Upper lobe of left lung (tissue), 4 donors: ENCODE measurements at regions not wholly inside any gene's neighbourhood (a gene's known extent, or its start where the extent isn't known, plus 50 kb on each side); places are given as distances from the start of the nearest gene placed in this dataset.

Experiments used
- EP300 ChIP-seq, 4 donors: sonication (generic); formaldehyde crosslinking; IDR thresholded peaks; one replicate each; pipeline ENCODE4 v1.5.1; 2017; ENCODE audit warnings: antibody characterized with exemption in 4 of 4, control low read depth in 2 of 4
- POLR2A ChIP-seq, 4 donors: fragments of 450-650 bp; IDR thresholded peaks; one replicate each; pipeline ENCODE4 v1.5.1; 2016 to 2017; ENCODE audit warnings: antibody characterized with exemption in 4 of 4, mild to moderate bottlenecking in 2 of 4
- POLR2AphosphoS5 ChIP-seq, 2 donors: sonication (generic); formaldehyde crosslinking; IDR thresholded peaks; one replicate each; pipeline ENCODE4 v1.5.1; 2017; ENCODE audit warnings: antibody characterized with exemption in 2 of 2
- TF ChIP-seq, protein P1 (sequence below), 6 experiments: fragments of 450-650 bp in 4 of 6; fragments of 200-600 bp in 2 of 6; sonication (generic) in 2 of 6; IDR thresholded peaks; one replicate each; pipeline ENCODE4 v1.5.1; 2016 to 2019; ENCODE audit warnings: antibody characterized with exemption in 6 of 6

DNA sequence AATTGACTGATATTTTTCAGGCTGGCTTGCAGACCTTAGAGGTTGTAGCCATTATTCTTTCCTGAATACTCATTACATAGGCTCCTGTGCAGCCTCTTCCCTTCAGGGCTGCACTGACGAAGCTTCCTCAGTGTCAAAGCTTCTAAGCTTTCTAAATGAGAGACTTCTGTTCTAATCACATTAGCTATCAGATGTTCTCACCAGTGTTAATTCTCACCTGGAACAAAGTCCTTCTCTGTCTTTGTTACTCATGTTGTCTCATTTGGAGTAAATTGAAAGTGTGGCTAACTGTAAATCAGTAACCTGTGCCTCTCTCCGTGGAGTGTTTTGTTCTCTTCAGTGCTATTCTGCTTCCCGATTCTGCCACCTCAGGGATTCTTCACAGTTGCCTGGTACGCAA lies 76.9 kb downstream of the MC4R start:
- TF ChIP-seq POLR2A (IDR thresholded peaks at IDR 0.05): no peak
- TF ChIP-seq, protein P1, sequence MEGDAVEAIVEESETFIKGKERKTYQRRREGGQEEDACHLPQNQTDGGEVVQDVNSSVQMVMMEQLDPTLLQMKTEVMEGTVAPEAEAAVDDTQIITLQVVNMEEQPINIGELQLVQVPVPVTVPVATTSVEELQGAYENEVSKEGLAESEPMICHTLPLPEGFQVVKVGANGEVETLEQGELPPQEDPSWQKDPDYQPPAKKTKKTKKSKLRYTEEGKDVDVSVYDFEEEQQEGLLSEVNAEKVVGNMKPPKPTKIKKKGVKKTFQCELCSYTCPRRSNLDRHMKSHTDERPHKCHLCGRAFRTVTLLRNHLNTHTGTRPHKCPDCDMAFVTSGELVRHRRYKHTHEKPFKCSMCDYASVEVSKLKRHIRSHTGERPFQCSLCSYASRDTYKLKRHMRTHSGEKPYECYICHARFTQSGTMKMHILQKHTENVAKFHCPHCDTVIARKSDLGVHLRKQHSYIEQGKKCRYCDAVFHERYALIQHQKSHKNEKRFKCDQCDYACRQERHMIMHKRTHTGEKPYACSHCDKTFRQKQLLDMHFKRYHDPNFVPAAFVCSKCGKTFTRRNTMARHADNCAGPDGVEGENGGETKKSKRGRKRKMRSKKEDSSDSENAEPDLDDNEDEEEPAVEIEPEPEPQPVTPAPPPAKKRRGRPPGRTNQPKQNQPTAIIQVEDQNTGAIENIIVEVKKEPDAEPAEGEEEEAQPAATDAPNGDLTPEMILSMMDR (IDR thresholded peaks at IDR 0.05): no peak
- no peak for TF ChIP-seq EP300 (IDR thresholded peaks at IDR 0.05)
- TF ChIP-seq POLR2AphosphoS5 (IDR thresholded peaks at IDR 0.05): no peak
